Left colon (tissue), 2 donors: ENCODE measurements at regions not wholly inside any gene's neighbourhood (a gene's known extent, or its start where the extent isn't known, plus 50 kb on each side); places are given as distances from the start of the nearest gene placed in this dataset.
"Not testable (repeated sequence)": the region's sequence is repeated elsewhere in the genome, so short reads cannot be mapped to it uniquely, and the experiment has no call there.

Experiments used
- ATAC-seq: fragments of 200-7000 bp; cut with Tn5 transposase; one replicate; pipeline ENCODE4 v1.9.1; 2020; ENCODE audit warnings: mild to moderate bottlenecking, moderate library complexity
- DNase-seq, 2 donors: peaks; one replicate each; pipeline ENCODE4 v3.0.0-alpha.2; 2020
- intact Hi-C, 2 donors: fragments of 100-400 bp; cut with DNase I in 1 of 2; cut with micrococcal nuclease in 1 of 2; formaldehyde crosslinking; loops; one replicate each; pipeline versions ENCODE4 v1.11.2 to v1.14.0; 2022; cut with DNase I, micrococcal nuclease
- donor health status: DM: no; HTN: no; CAD: no.
- donor health status: DM: yes; HTN: yes; CAD: no.

DNA sequence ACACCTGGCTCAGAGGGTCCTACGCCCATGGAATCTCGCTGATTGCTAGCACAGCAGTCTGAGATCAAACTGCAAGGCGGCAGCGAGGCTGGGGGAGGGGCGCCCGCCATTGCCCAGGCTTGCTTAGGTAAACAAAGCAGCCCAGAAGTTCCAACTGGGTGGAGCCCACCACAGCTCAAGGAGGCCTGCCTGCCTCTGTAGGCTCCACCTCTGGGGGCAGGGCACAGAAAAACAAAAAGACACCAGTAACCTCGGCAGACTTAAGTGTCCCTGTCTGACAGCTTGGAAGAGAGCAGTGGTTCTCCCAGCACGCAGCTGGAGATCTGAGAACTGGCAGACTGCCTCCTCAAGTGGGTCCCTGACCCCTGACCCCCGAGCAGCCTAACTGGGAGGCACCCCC is 281.3 kb downstream of the LMBRD1 start:
- DNase-seq, intact Hi-C loops, ATAC-seq: not testable (repeated sequence)

DNA sequence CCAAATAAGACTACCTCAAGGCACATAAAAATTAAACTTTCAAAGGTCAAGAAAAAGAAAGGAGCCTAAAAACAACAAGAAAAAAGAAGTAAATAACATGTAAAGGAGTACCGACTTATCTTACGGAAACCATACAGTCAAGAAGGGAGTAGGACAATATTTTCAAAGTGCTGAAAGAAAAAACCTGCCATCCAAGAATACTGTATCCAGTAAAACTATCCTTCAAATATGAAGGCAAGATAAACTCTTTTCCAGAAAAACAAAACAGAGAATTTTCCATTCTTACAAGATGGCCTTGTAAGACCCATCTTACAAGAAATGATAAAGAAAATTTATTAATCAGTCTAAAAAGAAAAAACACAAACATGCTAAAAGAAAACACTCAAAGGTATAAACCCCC is 302.2 kb downstream of the LMBRD1 start:
- intact Hi-C loops = no loop called here
- DNase-seq = no peak
- ATAC-seq = no peak

DNA sequence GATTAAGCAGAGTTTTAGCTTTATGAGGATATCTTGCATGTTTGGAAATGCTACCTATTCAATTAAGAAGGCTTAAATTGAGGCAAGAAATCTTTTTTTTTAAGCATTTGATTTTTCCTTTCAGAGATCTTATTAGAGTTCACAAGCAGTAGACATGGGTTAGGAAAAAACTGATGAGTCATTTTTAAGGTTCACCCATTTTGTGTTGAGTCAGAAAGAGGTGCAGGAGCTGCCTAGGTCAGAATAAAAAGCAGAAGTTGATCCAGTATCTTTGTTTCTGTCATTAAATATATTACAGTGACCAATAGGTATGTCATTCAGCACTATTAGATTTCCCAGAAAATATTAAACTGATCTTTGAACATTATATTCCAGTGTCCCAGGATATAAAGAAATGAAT is 306.8 kb downstream of the LMBRD1 start:
- intact Hi-C loops = no loop called here
- no peak for DNase-seq
- ATAC-seq = no peak

DNA sequence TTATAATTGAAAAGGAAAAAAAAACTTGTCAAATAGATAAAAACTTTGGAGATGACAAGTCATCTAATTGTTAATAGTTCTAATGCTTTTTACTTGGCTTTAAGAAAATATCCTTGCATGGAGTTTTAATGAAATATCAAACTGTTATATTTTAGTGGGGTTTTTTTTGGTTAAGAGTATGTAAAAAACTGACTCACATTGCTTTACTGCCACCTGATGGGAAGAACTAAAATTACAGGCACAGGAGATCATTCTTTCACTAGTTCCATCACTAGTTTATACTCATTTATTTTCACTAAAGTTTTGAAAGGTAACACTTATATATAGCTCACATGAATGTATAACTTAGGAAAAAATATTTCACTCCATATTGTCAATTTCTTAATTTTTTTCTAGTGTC is 309.1 kb downstream of the LMBRD1 start:
- DNase-seq (no peak), ATAC-seq (no peak)
- intact Hi-C loops = no loop called here

DNA sequence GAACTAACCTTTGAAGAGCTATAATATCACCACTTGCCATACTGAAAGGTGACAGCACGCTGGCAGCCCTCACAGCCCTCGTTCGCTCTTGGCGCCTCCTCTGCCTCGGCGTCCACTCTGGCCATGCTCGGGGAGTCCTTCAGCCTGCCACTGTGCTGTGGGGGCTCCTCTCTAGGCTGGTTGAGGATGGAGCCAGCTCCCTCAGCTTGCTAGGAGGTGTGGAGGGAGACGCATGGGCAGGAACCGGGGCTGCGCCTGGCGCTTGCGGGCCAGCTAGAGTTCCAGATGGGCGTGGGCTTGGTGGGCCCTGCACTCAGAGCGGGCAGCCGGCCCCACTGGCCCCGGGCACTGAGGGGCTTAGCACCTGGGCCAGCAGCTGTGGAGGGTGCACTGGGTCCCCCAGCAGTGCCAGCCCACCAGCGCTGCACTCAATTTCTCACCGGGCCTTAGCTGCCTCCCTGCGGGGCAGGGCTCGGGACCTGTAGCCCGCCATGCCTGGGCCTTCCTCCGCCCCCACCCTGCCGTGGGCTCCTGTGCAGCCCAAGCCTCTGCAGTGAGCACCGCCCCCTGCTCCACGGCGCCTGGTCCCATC is 329.7 kb downstream of the LMBRD1 start:
- no peak for ATAC-seq
- intact Hi-C loops = no loop called here

DNA sequence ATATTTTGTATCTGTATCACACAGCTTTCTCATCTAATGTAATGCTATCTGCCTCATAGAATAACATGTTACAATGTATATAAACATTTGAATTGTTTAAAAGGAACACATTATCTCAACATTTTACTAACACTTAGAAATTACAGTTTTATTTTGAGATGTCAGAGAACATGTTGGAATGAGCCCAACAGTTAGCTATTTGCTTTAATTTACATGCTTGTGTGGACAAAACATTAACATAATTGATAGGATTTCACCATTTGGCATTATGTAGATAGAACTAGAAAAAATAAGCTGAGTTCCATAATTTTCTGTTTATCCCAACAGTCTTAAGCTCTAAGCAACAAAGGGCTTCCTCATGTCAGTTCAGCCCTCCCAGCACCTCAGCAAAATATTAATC is 330.9 kb downstream of the LMBRD1 start:
- intact Hi-C loops = no loop called here
- ATAC-seq (no peak), DNase-seq (no peak)

More for the DNA sequence above, 329.7 kb downstream of the LMBRD1 start:
- DNase-seq = no peak

DNA sequence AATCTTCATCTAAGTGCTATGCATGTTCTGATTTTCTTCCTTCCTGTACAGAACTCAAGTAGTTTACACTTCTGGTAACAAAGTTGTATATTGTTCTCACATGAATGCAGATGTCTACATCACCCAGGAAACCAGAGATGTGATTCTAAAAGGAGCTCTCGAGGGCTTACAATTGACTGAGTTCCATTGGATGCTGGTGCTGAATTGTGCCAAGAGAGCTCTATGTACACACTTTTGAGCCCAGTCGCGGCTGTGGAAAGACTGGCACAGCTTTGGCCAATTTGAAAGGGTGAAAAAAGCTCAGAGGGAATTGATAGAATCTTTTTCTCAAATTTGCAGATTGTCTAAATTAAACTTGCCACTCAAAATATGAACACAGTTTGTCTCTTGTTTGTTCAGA is 340.7 kb downstream of the LMBRD1 start:
- intact Hi-C loops = no loop called here
- DNase-seq (no peak), ATAC-seq (no peak)

DNA sequence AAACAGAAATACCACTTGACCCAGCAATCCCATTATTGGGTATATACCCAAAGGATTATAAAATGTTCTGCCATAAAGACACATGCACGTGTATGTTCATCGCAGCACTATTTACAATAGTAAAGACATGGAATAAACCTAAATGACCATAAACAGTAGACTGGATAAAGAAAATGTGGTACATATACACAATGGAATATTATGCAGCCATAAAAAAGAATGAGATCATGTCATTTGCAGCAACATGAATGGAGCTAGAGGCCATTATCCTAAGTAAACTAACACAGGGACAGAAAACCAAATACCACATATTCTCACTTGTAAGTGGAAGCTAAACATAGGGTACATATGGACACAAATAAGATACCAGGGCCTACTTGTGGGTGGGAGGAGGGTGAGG is 342.2 kb downstream of the LMBRD1 start:
- intact Hi-C loops, DNase-seq, ATAC-seq: not testable (repeated sequence)

DNA sequence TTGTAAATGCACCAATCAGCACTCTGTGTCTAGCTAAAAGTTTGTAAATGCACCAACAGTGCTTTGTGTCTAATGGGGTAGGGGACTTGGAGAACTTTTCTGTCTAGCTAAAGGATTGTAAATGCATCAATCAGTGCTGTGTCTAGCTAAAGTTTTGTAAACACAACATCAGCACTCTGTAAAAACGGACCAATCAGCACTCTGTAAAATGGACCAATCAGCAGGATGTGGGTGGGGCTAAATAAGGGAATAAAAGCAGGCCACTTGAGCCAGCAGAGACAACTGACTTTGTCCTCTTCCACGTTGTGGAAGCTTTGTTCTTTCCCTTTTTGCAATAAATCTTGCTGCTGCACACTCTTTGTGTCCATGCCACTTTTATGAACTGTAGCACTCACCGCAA is 346.3 kb downstream of the LMBRD1 start:
- ATAC-seq, intact Hi-C loops, DNase-seq: not testable (repeated sequence)

DNA sequence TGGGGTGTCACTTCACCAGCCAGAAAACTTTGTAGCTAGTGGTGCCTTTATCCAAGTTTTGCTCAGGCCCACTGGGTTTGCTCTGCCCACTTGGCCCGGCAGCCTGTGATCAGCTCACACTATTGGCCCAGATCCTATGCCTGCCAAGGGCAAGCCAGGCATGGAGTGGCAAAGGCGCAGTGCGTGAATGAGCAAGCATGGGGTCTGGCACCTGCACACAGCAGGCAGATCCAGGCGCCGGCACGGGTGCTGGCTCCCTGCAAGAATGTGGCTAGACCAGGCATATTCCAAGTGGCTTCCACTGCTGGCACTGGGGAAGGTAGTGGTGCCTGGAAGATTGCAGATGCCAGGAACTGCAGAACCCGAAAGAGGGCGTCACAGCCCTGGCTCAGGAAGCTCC is 346.9 kb downstream of the LMBRD1 start:
- intact Hi-C loops = no loop called here
- DNase-seq (no peak), ATAC-seq (no peak)
